Calu3 (cell line): ENCODE measurements at regions not wholly inside any gene's neighbourhood (a gene's known extent, or its start where the extent isn't known, plus 50 kb on each side); places are given as distances from the start of the nearest gene placed in this dataset.
"Not testable (repeated sequence)": the region's sequence is repeated elsewhere in the genome, so short reads cannot be mapped to it uniquely, and the experiment has no call there.

Experiments used
- BruUV-seq: library from RNA; stranded (reverse); fragments of 400-500 nt; replicated peaks from 2 replicates; lab custom pipeline; 2021; lab: Mats Ljungman, UMichigan
- CTCF ChIA-PET: fragments of 300-600 bp; sonication (Branson Sonifier 250); formaldehyde crosslinking; loops from one replicate; lab custom pipeline; 2022; ENCODE audit warnings: antibody characterized with exemption; lab: Charles Lee
- DNase-seq: peaks from one replicate; pipeline ENCODE4 v3.0.0; 2022
- H3K27ac Mint-ChIP-seq: one replicate; pipeline ENCODE4 v1.8.0; 2022; ENCODE audit warnings: mixed read lengths; ENCODE audit not compliant: unreplicated experiment
- H3K27me3 Mint-ChIP-seq: one replicate; pipeline ENCODE4 v1.8.0; 2022; ENCODE audit warnings: mixed read lengths; ENCODE audit not compliant: unreplicated experiment
- H3K36me3 Mint-ChIP-seq: one replicate; pipeline ENCODE4 v1.8.0; 2022; ENCODE audit warnings: mild to moderate bottlenecking, moderate library complexity, mixed read lengths; ENCODE audit not compliant: insufficient read depth, unreplicated experiment
- H3K4me1 Mint-ChIP-seq: one replicate; pipeline ENCODE4 v1.8.0; 2022; ENCODE audit warnings: mild to moderate bottlenecking, low read depth, mixed read lengths; ENCODE audit not compliant: unreplicated experiment
- H3K4me3 Mint-ChIP-seq: one replicate; pipeline ENCODE4 v1.8.0; 2022; ENCODE audit warnings: mild to moderate bottlenecking, low read depth, moderate library complexity, mixed read lengths; ENCODE audit not compliant: unreplicated experiment
- H3K9me3 Mint-ChIP-seq: one replicate; pipeline ENCODE4 v1.8.0; 2022; ENCODE audit warnings: low read depth, mixed read lengths; ENCODE audit not compliant: unreplicated experiment
- CTCF ChIP-seq: fragments of 200-600 bp; IDR thresholded peaks from one replicate; pipeline ENCODE4 v1.8.0; 2022; ENCODE audit warnings: antibody characterized with exemption; ENCODE audit not compliant: unreplicated experiment
- intact Hi-C: fragments of 100-400 bp; cut with micrococcal nuclease; formaldehyde crosslinking; loops from one replicate; pipeline ENCODE4 v1.10.0; 2022; ENCODE audit not compliant: unreplicated experiment

DNA sequence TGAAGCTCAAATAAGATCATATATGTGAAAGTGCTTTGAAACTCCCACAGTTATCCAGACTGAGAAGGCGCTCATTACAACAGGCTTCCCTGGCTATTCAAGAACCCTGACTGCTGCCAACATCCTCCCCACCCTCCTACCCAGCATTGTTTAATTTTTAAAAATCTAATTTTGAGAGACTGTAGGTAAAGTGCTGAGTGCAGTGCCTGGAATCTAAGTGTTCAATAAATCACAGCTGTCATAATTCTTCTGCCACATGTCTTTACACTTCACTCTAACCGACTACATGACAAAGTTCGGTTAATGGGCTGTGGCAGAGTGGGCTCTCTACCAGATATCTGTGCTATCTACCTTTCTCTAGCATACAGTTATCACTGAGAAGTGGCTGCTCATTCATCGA, 255.6 kb upstream of the C9orf72 start:
- Mint-ChIP-seq H3K36me3 (no peaks in the 10 kb centered on the region), H3K9me3 (no peaks in the 10 kb centered on the region), H3K27me3 (peaks cover 19% of the 10 kb centered on the region), H3K4me3 (no peak overlapping the region), H3K4me1 (no peaks in the 10 kb centered on the region), H3K27ac (no peak overlapping the region)
- BruUV-seq: no TSS peak
- CTCF ChIA-PET: no interaction called here
- DNase-seq: no peak
- intact Hi-C loops: no loop called here
- TF ChIP-seq CTCF: no peak

DNA sequence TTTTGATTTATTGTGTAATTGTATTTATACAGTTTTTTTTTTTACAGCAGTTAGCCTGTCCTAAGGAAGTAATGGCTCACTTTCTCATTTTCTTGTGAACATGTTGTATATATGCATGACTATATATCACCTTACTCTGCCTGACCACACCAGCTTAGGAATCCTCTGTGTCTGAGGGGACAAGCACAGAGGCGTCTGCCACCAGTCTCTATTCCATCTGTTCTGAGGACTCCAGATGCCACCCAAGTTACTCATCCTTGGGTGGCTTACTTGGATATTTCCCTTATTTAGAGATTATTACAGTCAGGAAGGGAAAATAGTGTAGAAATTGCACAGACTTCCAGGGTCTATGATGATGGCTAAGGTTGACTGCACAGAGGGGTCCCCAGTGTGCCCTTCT, 256.3 kb upstream of the C9orf72 start:
- intact Hi-C loops: no loop called here
- TF ChIP-seq CTCF: no peak
- Mint-ChIP-seq H3K4me1 (no peaks in the 10 kb centered on the region), H3K27me3 (peaks cover 26% of the 10 kb centered on the region), H3K9me3 (no peaks in the 10 kb centered on the region), H3K36me3 (no peaks in the 10 kb centered on the region), H3K27ac (no peak overlapping the region), H3K4me3 (no peak overlapping the region)
- no TSS peak for BruUV-seq
- DNase-seq: no peak
- CTCF ChIA-PET: no interaction called here

GRCh38 chr9:27832108-27832507, 258.8 kb upstream of the C9orf72 start:
- H3K27ac Mint-ChIP-seq, H3K36me3 Mint-ChIP-seq, H3K4me3 Mint-ChIP-seq, BruUV-seq, DNase-seq, H3K4me1 Mint-ChIP-seq, H3K9me3 Mint-ChIP-seq, intact Hi-C loops, CTCF ChIA-PET: not testable (repeated sequence)
- H3K27me3 Mint-ChIP-seq: peaks cover 48% of the 10 kb centered on the region

DNA sequence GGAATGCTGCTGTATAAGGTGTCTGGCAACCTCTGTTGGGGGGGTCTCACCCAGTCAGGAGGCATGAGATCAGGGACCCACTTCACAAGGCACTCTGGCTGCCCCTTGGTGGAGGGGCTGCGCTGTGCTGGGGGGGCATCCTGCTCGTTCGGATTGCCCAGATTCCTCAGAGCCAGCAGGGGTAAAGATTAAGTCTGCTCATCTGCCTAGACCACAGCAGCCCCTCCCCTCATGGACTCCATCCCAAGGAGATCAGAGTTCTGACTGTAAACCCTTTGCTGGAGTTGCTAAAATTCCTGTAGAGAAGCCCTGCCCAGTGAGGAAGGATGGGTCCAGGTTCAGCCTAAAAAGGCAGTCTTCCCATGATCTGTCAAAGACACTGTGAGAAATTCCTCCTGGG, 262.0 kb upstream of the C9orf72 start:
- Mint-ChIP-seq H3K4me3 (no peak overlapping the region), H3K27me3 (peaks cover 74% of the 10 kb centered on the region), H3K27ac (no peak overlapping the region), H3K4me1 (no peaks in the 10 kb centered on the region), H3K36me3 (no peaks in the 10 kb centered on the region), H3K9me3 (no peaks in the 10 kb centered on the region)
- TF ChIP-seq CTCF: no peak
- no TSS peak for BruUV-seq
- no peak for DNase-seq
- intact Hi-C loops: no loop called here
- CTCF ChIA-PET: no interaction called here

- Mint-ChIP-seq H3K9me3 (no peaks in the 10 kb centered on the region), H3K36me3 (no peaks in the 10 kb centered on the region), H3K4me1 (no peaks in the 10 kb centered on the region), H3K27me3 (peaks cover 74% of the 10 kb centered on the region), H3K27ac (no peak overlapping the region), H3K4me3 (no peak overlapping the region)
- no TSS peak for BruUV-seq
- no peak for TF ChIP-seq CTCF
- intact Hi-C loops: no loop called here
- CTCF ChIA-PET: no interaction called here
- no peak for DNase-seq
These were observed 262.5 kb upstream of the C9orf72 start for GRCh38 chr9:27835746-27836145.
